DND-41 (cell line): ENCODE measurements at regions not wholly inside any gene's neighbourhood (a gene's known extent, or its start where the extent isn't known, plus 50 kb on each side); places are given as distances from the start of the nearest gene placed in this dataset.
"Not testable (repeated sequence)": the region's sequence is repeated elsewhere in the genome, so short reads cannot be mapped to it uniquely, and the experiment has no call there.

Experiments
- ATAC-seq: fragments of 200-7000 bp; cut with Tn5 transposase; 3 replicates; pipeline ENCODE4 v1.9.1; 2021; ENCODE audit warnings: low read depth; ENCODE audit not compliant: insufficient read depth
- DNase-seq: peaks from one replicate; pipeline ENCODE4 v3.0.0-alpha.2; 2020
- H2AFZ ChIP-seq: 2 replicates; pipeline ENCODE4 v1.6.0; 2012; ENCODE audit warnings: low read depth, low read length
- H3K27ac ChIP-seq: 2 replicates; pipeline ENCODE4 v1.5.1; 2012; ENCODE audit warnings: low read length, inconsistent platforms
- H3K27me3 ChIP-seq: fragments of 200-600 bp; sonication (generic); 2 replicates; pipeline ENCODE4 v1.6.0; 2012; ENCODE audit warnings: low read length, mild to moderate bottlenecking, inconsistent platforms; ENCODE audit not compliant: insufficient read depth, poor library complexity
- H3K36me3 ChIP-seq: 2 replicates; pipeline ENCODE4 v1.5.1; 2012; ENCODE audit warnings: low read length, inconsistent platforms; ENCODE audit not compliant: insufficient read depth
- H3K4me1 ChIP-seq: 2 replicates; pipeline ENCODE4 v1.5.1; 2012; ENCODE audit warnings: mild to moderate bottlenecking, low read length; ENCODE audit not compliant: insufficient read depth
- H3K4me2 ChIP-seq: 2 replicates; pipeline ENCODE4 v1.6.0; 2012; ENCODE audit warnings: mild to moderate bottlenecking, moderate library complexity, low read length, inconsistent platforms; ENCODE audit not compliant: insufficient read depth
- H3K4me3 ChIP-seq, 2 experiments: fragments of 200-600 bp in 1 of 2; shearing (Covaris generic) in 1 of 2; 2 replicates each; pipeline ENCODE4 v1.5.1; 2012 to 2016; ENCODE audit warnings: inconsistent platforms in 2 of 2, low read length in 2 of 2, mild to moderate bottlenecking in 2 of 2, low read depth in 1 of 2, moderate library complexity in 1 of 2
- H3K79me2 ChIP-seq: 2 replicates; pipeline ENCODE4 v1.6.0; 2012; ENCODE audit warnings: low read length, inconsistent platforms; ENCODE audit not compliant: insufficient read depth
- H3K9ac ChIP-seq: 2 replicates; pipeline ENCODE4 v1.6.0; 2012; ENCODE audit warnings: low read depth, mild to moderate bottlenecking, inconsistent platforms, low read length, moderate library complexity
- H3K9me3 ChIP-seq: 2 replicates; pipeline ENCODE4 v1.5.1; 2012; ENCODE audit warnings: low read length, moderate library complexity, mild to moderate bottlenecking, inconsistent platforms; ENCODE audit not compliant: insufficient read depth, severe bottlenecking
- H4K20me1 ChIP-seq: 2 replicates; pipeline ENCODE4 v1.6.0; 2012; ENCODE audit warnings: low read length; ENCODE audit not compliant: insufficient read depth
- EZH2 ChIP-seq: IDR thresholded peaks from 3 replicates; pipeline ENCODE4 v1.6.1; 2012; ENCODE audit warnings: borderline replicate concordance, low read depth, mild to moderate bottlenecking, moderate library complexity, low read length, inconsistent platforms; ENCODE audit not compliant: severe bottlenecking
- TF ChIP-seq, protein P1 (sequence below): IDR thresholded peaks from 2 replicates; pipeline ENCODE4 v1.5.1; 2012; ENCODE audit warnings: borderline replicate concordance, low read length, moderate library complexity, mild to moderate bottlenecking; ENCODE audit not compliant: poor library complexity, severe bottlenecking; ENCODE audit errors: extremely low read depth

DNA sequence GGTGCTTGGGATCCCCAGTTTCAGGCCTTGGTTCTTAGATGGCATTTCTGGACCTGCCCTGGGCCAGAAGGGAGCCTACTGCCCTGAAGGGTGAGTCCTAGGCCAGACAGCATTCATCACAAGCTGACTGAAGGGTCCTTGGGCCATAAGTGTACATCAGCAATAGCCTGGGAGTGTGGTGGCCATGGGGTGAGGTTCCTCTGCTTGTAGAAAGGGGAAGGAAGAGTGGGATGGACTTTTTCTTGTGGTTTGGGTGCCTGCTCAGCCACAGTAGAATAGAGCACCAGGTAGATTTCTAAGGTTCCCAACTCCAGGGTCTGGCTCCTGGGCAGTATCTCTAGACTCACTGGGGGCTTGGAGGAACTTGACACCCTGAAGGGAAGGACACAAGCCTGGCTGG lies 95.2 kb upstream of the PHF24 start:
- Histone ChIP-seq H3K9ac (no peak overlapping the region), H3K4me1 (no peaks in the 10 kb centered on the region), H3K79me2 (no peaks in the 10 kb centered on the region), H3K9me3 (no peaks in the 10 kb centered on the region), H3K27ac (no peak overlapping the region), H3K27me3 (no peaks in the 10 kb centered on the region), H3K4me2 (no peak overlapping the region), H3K36me3 (no peaks in the 10 kb centered on the region), H2AFZ (no peak overlapping the region), H4K20me1 (no peaks in the 10 kb centered on the region), H3K4me3 (no peak overlapping the region)
- TF ChIP-seq, protein P1, sequence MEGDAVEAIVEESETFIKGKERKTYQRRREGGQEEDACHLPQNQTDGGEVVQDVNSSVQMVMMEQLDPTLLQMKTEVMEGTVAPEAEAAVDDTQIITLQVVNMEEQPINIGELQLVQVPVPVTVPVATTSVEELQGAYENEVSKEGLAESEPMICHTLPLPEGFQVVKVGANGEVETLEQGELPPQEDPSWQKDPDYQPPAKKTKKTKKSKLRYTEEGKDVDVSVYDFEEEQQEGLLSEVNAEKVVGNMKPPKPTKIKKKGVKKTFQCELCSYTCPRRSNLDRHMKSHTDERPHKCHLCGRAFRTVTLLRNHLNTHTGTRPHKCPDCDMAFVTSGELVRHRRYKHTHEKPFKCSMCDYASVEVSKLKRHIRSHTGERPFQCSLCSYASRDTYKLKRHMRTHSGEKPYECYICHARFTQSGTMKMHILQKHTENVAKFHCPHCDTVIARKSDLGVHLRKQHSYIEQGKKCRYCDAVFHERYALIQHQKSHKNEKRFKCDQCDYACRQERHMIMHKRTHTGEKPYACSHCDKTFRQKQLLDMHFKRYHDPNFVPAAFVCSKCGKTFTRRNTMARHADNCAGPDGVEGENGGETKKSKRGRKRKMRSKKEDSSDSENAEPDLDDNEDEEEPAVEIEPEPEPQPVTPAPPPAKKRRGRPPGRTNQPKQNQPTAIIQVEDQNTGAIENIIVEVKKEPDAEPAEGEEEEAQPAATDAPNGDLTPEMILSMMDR, result no peak
- TF ChIP-seq EZH2, result no peak
- DNase-seq (no peak), ATAC-seq (no peak)

DNA sequence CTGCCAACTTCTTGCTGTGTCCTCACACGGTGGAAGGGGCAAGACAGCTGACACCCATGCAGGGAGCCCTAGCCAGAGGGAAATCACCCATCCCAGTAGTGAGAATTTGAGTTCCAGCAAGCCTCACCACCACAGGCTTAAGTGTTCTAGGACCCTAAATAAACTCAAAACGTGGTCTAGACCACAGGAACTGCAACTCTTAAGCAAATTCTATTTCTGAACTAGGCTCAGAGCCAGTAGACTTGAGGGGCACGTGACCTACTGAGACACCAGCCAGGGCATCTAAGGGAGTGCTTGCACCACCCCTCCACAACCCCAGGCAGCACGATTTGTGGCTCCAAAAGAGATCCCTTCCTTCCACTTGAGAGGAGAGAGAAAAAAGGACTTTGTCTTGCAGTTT lies 96.0 kb upstream of the PHF24 start:
- Histone ChIP-seq H3K27ac (no peak overlapping the region), H3K27me3 (no peaks in the 10 kb centered on the region), H3K9ac (no peak overlapping the region), H3K79me2 (no peaks in the 10 kb centered on the region), H3K9me3 (no peaks in the 10 kb centered on the region), H4K20me1 (no peaks in the 10 kb centered on the region), H3K4me3 (no peak overlapping the region), H3K4me2 (no peak overlapping the region), H3K36me3 (no peaks in the 10 kb centered on the region), H2AFZ (no peak overlapping the region), H3K4me1 (no peaks in the 10 kb centered on the region)
- no peak for DNase-seq
- TF ChIP-seq, protein P1, result no peak
- no peak for TF ChIP-seq EZH2
- ATAC-seq, result no peak

DNA sequence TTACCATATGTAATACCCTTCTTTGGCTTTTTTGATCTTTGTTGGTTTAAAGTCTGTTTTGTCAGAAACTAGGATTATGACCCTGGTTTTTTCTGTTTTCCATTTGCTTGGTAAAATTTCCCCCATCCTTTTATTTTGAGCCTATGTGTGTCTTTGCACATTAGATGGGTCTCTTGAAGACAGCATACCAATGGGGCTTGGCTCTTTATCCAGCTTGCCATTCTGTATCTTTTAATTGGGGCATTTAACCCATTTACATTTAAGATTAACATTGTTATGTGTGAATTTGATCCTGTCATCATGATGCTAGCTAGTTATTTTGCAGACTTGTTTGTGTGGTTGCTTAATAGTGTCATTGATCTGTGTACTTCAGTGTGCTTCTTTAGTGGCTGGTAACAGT lies 103.1 kb upstream of the PHF24 start:
- not testable (repeated sequence) for H3K79me2 ChIP-seq, H3K27ac ChIP-seq, H3K9ac ChIP-seq, H3K4me1 ChIP-seq, ATAC-seq, H3K9me3 ChIP-seq, DNase-seq, H3K4me3 ChIP-seq, H2AFZ ChIP-seq, H3K27me3 ChIP-seq, H3K36me3 ChIP-seq, H3K4me2 ChIP-seq, H4K20me1 ChIP-seq

DNA sequence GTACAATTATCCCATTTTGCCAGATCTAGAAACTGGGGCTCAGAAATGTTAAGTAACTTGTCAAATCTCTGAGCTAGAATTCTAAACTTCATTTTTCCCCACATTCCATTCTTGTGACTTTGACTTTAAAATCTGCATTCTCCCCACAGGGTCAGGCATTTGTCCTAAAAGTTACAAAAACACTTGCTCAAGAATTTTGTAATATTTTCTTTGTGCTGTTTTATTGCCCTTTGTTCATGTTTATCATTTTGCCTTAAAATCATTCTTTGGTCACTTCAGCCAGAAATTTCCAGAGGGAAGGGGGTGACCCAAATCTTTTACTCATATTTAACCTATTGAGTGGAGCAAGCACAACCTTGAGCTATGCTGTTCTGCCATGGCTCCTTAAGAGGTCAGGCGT lies 120.1 kb upstream of the CCL21 start:
- TF ChIP-seq, protein P1, result no peak
- TF ChIP-seq EZH2, result no peak
- Histone ChIP-seq H3K4me2 (no peak overlapping the region), H3K27me3 (peaks cover 5% of the 10 kb centered on the region), H3K36me3 (no peaks in the 10 kb centered on the region), H4K20me1 (no peaks in the 10 kb centered on the region), H3K9ac (no peak overlapping the region), H3K4me1 (no peaks in the 10 kb centered on the region), H3K79me2 (no peaks in the 10 kb centered on the region), H3K4me3 (no peak overlapping the region), H3K9me3 (no peaks in the 10 kb centered on the region), H2AFZ (no peak overlapping the region), H3K27ac (no peak overlapping the region)
- no peak for DNase-seq
- no peak for ATAC-seq
